ENCODE measurements at regions not wholly inside any gene's neighbourhood (a gene's known extent, or its start where the extent isn't known, plus 50 kb on each side); places are given as distances from the start of the nearest gene placed in this dataset.
"Not testable (repeated sequence)": the region's sequence is repeated elsewhere in the genome, so short reads cannot be mapped to it uniquely, and the experiment has no call there.

DNA sequence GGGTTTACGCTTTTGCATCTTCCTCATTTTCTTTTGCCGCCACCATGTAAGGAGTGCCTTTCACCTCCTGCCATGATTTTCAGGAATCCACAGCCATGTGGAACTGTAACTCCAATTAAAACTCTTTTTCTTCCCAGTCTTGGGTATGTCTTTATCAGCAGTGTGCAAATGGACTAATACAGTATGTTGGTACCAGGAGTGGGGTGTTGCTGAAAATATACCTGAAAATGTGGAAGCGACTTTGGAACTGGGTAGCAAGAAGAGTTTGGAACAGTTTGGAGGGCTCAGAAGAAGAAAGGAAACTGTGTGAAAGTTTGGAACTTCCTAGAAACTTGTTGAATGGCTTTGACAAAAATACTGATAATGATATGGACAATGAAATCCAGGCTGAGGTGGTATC is 983.9 kb upstream of the NDST4 start:
- H3K27me3 ChIP-seq (ENCODE audit: control insufficient read depth, insufficient read depth, low read length, poor library complexity, severe bottlenecking); H3K9me3 ChIP-seq (ENCODE audit: control insufficient read depth, low read length); H3K4me3 ChIP-seq (ENCODE audit: insufficient read depth, low read depth, low read length); H3K4me1 ChIP-seq (ENCODE audit: control insufficient read depth, insufficient read depth, low read length); H3K36me3 ChIP-seq (ENCODE audit: control insufficient read depth, insufficient read depth, low read length); H3K27ac ChIP-seq (ENCODE audit: insufficient read depth, low read depth, low read length, poor library complexity, severe bottlenecking): not testable (repeated sequence)
- WGBS, 2 experiments = 79 to 87% methylated on average over 3 of the region's 3 CpGs

DNA sequence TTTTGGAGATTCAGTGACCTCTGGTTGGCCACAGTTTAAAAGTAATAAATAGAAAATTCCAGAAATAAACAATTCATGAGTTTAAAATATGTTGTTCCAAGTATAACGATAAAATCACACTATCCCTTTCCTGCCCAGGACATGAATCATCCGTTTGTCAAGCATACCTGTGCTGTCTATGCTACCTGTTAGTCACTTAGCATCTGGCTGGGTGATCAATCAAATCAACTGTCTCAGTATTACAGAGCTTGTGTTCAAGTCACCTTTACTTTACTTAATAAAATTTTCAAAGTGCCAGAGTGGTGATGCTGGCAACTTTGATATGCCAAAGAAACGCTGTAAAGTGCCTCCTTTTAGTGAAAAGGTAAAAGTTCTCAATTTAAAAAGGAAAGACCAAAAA is 979.5 kb upstream of the NDST4 start:
- no peaks in the 10 kb centered on the region for H3K4me1 ChIP-seq (ENCODE audit: control insufficient read depth, insufficient read depth, low read length)
- no peaks in the 10 kb centered on the region for H3K36me3 ChIP-seq (ENCODE audit: control insufficient read depth, insufficient read depth, low read length)
- WGBS, 2 experiments = 92 to 97% methylated on average over 3 of the region's 3 CpGs
- H3K4me3 ChIP-seq (ENCODE audit: insufficient read depth, low read depth, low read length) = no peak overlapping the region
- no peaks in the 10 kb centered on the region for H3K27me3 ChIP-seq (ENCODE audit: control insufficient read depth, insufficient read depth, low read length, poor library complexity, severe bottlenecking)
- no peak overlapping the region for H3K27ac ChIP-seq (ENCODE audit: insufficient read depth, low read depth, low read length, poor library complexity, severe bottlenecking)
- no peaks in the 10 kb centered on the region for H3K9me3 ChIP-seq (ENCODE audit: control insufficient read depth, low read length)

DNA sequence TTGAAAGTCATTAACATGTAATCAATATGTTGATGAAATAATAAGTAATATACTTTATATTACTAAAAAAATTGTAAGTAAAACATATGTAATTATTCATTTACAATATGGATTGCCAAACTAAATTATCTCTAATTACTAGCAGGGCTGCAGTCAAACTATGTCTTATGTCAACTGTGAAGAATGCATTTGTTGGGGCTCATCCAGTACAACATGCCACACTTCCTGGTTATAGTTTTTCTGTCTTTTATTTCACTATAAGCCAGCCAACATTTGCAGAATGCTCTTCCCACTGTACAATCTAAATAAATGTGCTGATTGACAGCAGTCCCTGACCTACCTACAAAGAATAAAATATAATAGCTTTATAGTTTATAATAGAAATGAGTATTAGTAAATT is 975.4 kb upstream of the NDST4 start:
- no peaks in the 10 kb centered on the region for H3K9me3 ChIP-seq (ENCODE audit: control insufficient read depth, low read length)
- H3K4me3 ChIP-seq (ENCODE audit: insufficient read depth, low read depth, low read length) = no peak overlapping the region
- no peaks in the 10 kb centered on the region for H3K27me3 ChIP-seq (ENCODE audit: control insufficient read depth, insufficient read depth, low read length, poor library complexity, severe bottlenecking)
- H3K4me1 ChIP-seq (ENCODE audit: control insufficient read depth, insufficient read depth, low read length) = no peaks in the 10 kb centered on the region
- H3K27ac ChIP-seq (ENCODE audit: insufficient read depth, low read depth, low read length, poor library complexity, severe bottlenecking) = no peak overlapping the region
- no peaks in the 10 kb centered on the region for H3K36me3 ChIP-seq (ENCODE audit: control insufficient read depth, insufficient read depth, low read length)

DNA sequence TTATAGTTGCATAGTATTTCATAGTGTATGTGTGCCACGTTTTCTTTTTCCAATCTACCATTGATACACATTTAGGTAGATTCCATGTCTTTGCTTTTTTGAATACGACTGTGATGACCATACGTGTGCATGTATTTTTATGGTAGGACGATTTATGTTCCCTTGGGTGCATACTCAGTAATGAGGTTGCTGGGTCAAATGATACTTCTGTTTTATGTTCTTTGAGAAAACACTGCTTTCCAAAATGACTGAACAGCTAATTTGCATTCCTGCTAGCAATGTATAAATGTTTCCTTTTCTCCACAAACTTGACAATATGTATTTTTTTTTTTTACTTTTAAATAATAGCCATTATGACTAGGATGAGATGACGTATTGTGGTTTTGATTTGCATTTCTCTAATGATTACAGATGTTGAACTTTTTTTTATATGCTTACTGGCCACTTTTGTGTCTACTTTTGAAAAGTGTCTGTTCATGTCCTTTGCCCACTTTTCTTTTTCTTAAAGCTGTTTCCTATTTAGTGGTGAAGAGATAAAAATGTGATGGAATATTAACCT is 969.5 kb upstream of the NDST4 start:
- Histone ChIP-seq H3K9me3 (ENCODE audit: control insufficient read depth, low read length) (no peaks in the 10 kb centered on the region), H3K27me3 (ENCODE audit: control insufficient read depth, insufficient read depth, low read length, poor library complexity, severe bottlenecking) (no peaks in the 10 kb centered on the region), H3K4me3 (ENCODE audit: insufficient read depth, low read depth, low read length) (no peak overlapping the region), H3K36me3 (ENCODE audit: control insufficient read depth, insufficient read depth, low read length) (no peaks in the 10 kb centered on the region), H3K27ac (ENCODE audit: insufficient read depth, low read depth, low read length, poor library complexity, severe bottlenecking) (no peak overlapping the region), H3K4me1 (ENCODE audit: control insufficient read depth, insufficient read depth, low read length) (no peaks in the 10 kb centered on the region)
- 97 to 98% methylated on average over 4 to 5 of the region's 5 CpGs for WGBS, 2 experiments

DNA sequence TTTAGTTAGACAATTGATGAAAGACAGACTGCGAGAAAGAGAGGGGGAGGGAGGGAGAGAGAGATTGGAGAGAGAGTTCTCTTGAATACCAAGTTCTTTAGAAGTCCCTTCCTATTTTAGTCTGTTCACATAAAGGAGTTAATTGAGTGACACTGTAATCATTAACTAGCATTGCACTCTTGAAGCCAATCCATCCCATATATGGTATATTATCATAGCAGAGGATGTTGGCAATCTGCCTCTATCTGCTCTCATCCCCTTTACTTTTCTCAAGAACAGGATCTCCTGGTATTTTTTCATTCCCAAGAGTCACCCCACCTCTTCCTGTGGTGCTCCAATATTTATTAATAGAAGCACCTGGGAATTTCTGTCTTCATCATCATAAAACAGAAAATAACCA is 959.6 kb upstream of the NDST4 start:
- H3K9me3 ChIP-seq (ENCODE audit: control insufficient read depth, low read length) = no peaks in the 10 kb centered on the region
- WGBS, 2 experiments = 89 to 100% methylated on average over 1 of the region's 1 CpG
- no peak overlapping the region for H3K4me3 ChIP-seq (ENCODE audit: insufficient read depth, low read depth, low read length)

GRCh38 chr4:116070283-116070682 is 956.9 kb upstream of the NDST4 start:
- Histone ChIP-seq H3K36me3 (ENCODE audit: control insufficient read depth, insufficient read depth, low read length) (no peaks in the 10 kb centered on the region), H3K4me1 (ENCODE audit: control insufficient read depth, insufficient read depth, low read length) (no peaks in the 10 kb centered on the region), H3K9me3 (ENCODE audit: control insufficient read depth, low read length) (no peaks in the 10 kb centered on the region), H3K27me3 (ENCODE audit: control insufficient read depth, insufficient read depth, low read length, poor library complexity, severe bottlenecking) (no peaks in the 10 kb centered on the region), H3K4me3 (ENCODE audit: insufficient read depth, low read depth, low read length) (no peak overlapping the region), H3K27ac (ENCODE audit: insufficient read depth, low read depth, low read length, poor library complexity, severe bottlenecking) (no peak overlapping the region)

More for the DNA sequence above, 959.6 kb upstream of the NDST4 start:
- no peaks in the 10 kb centered on the region for H3K36me3 ChIP-seq (ENCODE audit: control insufficient read depth, insufficient read depth, low read length)
- no peaks in the 10 kb centered on the region for H3K27me3 ChIP-seq (ENCODE audit: control insufficient read depth, insufficient read depth, low read length, poor library complexity, severe bottlenecking)
- no peaks in the 10 kb centered on the region for H3K4me1 ChIP-seq (ENCODE audit: control insufficient read depth, insufficient read depth, low read length)
- no peak overlapping the region for H3K27ac ChIP-seq (ENCODE audit: insufficient read depth, low read depth, low read length, poor library complexity, severe bottlenecking)

DNA sequence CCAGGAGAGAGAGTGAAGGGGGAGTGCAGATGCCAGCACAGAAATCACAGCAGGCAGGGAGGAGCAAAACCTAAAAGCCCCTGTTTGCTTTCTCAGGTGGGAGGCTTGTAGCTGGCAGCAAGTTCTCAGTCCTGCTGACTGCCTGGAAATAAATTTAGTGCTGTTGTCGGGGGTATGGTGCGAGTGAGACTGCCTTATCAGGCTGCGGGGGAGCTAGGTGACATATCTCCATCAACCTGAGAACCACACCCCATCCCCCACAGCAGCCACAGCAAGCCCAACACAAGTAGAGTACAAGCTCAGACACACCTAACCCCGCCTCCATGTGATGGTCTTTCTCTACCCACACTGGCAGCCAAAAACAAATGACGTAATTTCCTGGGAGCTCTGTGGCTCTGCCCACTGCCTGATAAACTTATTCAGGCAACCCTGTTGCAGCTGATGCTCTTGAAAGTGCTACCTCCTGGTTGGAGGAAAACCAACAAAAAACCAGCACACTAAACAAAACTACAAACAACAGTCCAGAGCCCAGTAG is 953.4 kb upstream of the NDST4 start:
- Histone ChIP-seq H3K27me3 (ENCODE audit: control insufficient read depth, insufficient read depth, low read length, poor library complexity, severe bottlenecking) (no peaks in the 10 kb centered on the region), H3K9me3 (ENCODE audit: control insufficient read depth, low read length) (no peaks in the 10 kb centered on the region), H3K4me3 (ENCODE audit: insufficient read depth, low read depth, low read length) (no peak overlapping the region), H3K36me3 (ENCODE audit: control insufficient read depth, insufficient read depth, low read length) (no peaks in the 10 kb centered on the region), H3K27ac (ENCODE audit: insufficient read depth, low read depth, low read length, poor library complexity, severe bottlenecking) (no peak overlapping the region), H3K4me1 (ENCODE audit: control insufficient read depth, insufficient read depth, low read length) (no peaks in the 10 kb centered on the region)
- 93 to 96% methylated on average over 5 of the region's 5 CpGs for WGBS, 2 experiments

- H3K4me1 ChIP-seq (ENCODE audit: control insufficient read depth, insufficient read depth, low read length) = no peaks in the 10 kb centered on the region
- no peak overlapping the region for H3K4me3 ChIP-seq (ENCODE audit: insufficient read depth, low read depth, low read length)
- no peak overlapping the region for H3K27ac ChIP-seq (ENCODE audit: insufficient read depth, low read depth, low read length, poor library complexity, severe bottlenecking)
- no peaks in the 10 kb centered on the region for H3K27me3 ChIP-seq (ENCODE audit: control insufficient read depth, insufficient read depth, low read length, poor library complexity, severe bottlenecking)
- H3K9me3 ChIP-seq (ENCODE audit: control insufficient read depth, low read length) = no peaks in the 10 kb centered on the region
- no peaks in the 10 kb centered on the region for H3K36me3 ChIP-seq (ENCODE audit: control insufficient read depth, insufficient read depth, low read length)
- 97 to 100% methylated on average over 1 to 2 of the region's 2 CpGs for WGBS, 2 experiments
These were observed 950.9 kb upstream of the NDST4 start for GRCh38 chr4:116064331-116064730.

GRCh38 chr4:116059361-116059760 is 945.9 kb upstream of the NDST4 start:
- no peak overlapping the region for H3K27ac ChIP-seq (ENCODE audit: insufficient read depth, low read depth, low read length, poor library complexity, severe bottlenecking)
- H3K4me1 ChIP-seq (ENCODE audit: control insufficient read depth, insufficient read depth, low read length) = no peaks in the 10 kb centered on the region
- no peaks in the 10 kb centered on the region for H3K9me3 ChIP-seq (ENCODE audit: control insufficient read depth, low read length)
- no peaks in the 10 kb centered on the region for H3K27me3 ChIP-seq (ENCODE audit: control insufficient read depth, insufficient read depth, low read length, poor library complexity, severe bottlenecking)
- 87 to 94% methylated on average over 1 of the region's 1 CpG for WGBS, 2 experiments
- H3K36me3 ChIP-seq (ENCODE audit: control insufficient read depth, insufficient read depth, low read length) = no peaks in the 10 kb centered on the region
- H3K4me3 ChIP-seq (ENCODE audit: insufficient read depth, low read depth, low read length) = no peak overlapping the region

- Histone ChIP-seq H3K36me3 (ENCODE audit: control insufficient read depth, insufficient read depth, low read length) (no peaks in the 10 kb centered on the region), H3K9me3 (ENCODE audit: control insufficient read depth, low read length) (no peaks in the 10 kb centered on the region), H3K27ac (ENCODE audit: insufficient read depth, low read depth, low read length, poor library complexity, severe bottlenecking) (no peak overlapping the region), H3K4me3 (ENCODE audit: insufficient read depth, low read depth, low read length) (no peak overlapping the region), H3K4me1 (ENCODE audit: control insufficient read depth, insufficient read depth, low read length) (no peaks in the 10 kb centered on the region), H3K27me3 (ENCODE audit: control insufficient read depth, insufficient read depth, low read length, poor library complexity, severe bottlenecking) (no peaks in the 10 kb centered on the region)
- WGBS, 2 experiments = 100% methylated on average over 1 of the region's 1 CpG
These were observed 944.7 kb upstream of the NDST4 start for GRCh38 chr4:116058129-116058528.

Data from ectodermal cell (in vitro differentiated cells).